HT1080 (cell line): ENCODE measurements at regions not wholly inside any gene's neighbourhood (a gene's known extent, or its start where the extent isn't known, plus 50 kb on each side); places are given as distances from the start of the nearest gene placed in this dataset.
"Not testable (repeated sequence)": the region's sequence is repeated elsewhere in the genome, so short reads cannot be mapped to it uniquely, and the experiment has no call there.

Experiments used
- DNase-seq: peaks from one replicate; pipeline ENCODE4 v3.0.0-alpha.2; 2015; ENCODE audit warnings: low read depth

- no peak for DNase-seq
Observed at GRCh38 chr18:22796113-22796512, 137.0 kb upstream of the RBBP8 start.

GRCh38 chr18:22800551-22800951 is 132.6 kb upstream of the RBBP8 start:
- no peak for DNase-seq

GRCh38 chr18:22813648-22814328 is 119.3 kb upstream of the RBBP8 start:
- DNase-seq, result peak; percentile 20

GRCh38 chr18:22814329-22814703 is 118.8 kb upstream of the RBBP8 start:
- no peak for DNase-seq

GRCh38 chr18:22816266-22817176 is 116.6 kb upstream of the RBBP8 start:
- no peak for DNase-seq

- no peak for DNase-seq
Observed at GRCh38 chr18:22817844-22818243, 115.3 kb upstream of the RBBP8 start.

- DNase-seq, result peak; percentile 94
Observed at GRCh38 chr18:22822024-22822423, 111.1 kb upstream of the RBBP8 start.

GRCh38 chr18:22822841-22823508 is 110.2 kb upstream of the RBBP8 start:
- no peak for DNase-seq

- peak; percentile 62 for DNase-seq
Observed at GRCh38 chr18:22826726-22827125, 106.4 kb upstream of the RBBP8 start.

- no peak for DNase-seq
Observed at GRCh38 chr18:22827216-22827615, 105.9 kb upstream of the RBBP8 start.

GRCh38 chr18:22827741-22828140 is 105.4 kb upstream of the RBBP8 start:
- DNase-seq, result no peak

GRCh38 chr18:22828171-22828570 is 105.0 kb upstream of the RBBP8 start:
- DNase-seq, result peak; percentile 91

GRCh38 chr18:22828583-22828982 is 104.5 kb upstream of the RBBP8 start:
- DNase-seq, result not testable (repeated sequence)

GRCh38 chr18:22829781-22830180 is 103.3 kb upstream of the RBBP8 start:
- no peak for DNase-seq

- DNase-seq, result no peak
Observed at GRCh38 chr18:22830511-22830910, 102.6 kb upstream of the RBBP8 start.

- DNase-seq, result peak; percentile 75
Observed at GRCh38 chr18:22831441-22831904, 101.7 kb upstream of the RBBP8 start.

GRCh38 chr18:22836932-22837331 is 96.2 kb upstream of the RBBP8 start:
- DNase-seq, result no peak

GRCh38 chr18:22838221-22838620 is 94.9 kb upstream of the RBBP8 start:
- DNase-seq, result no peak

- no peak for DNase-seq
Observed at GRCh38 chr18:22838639-22839277, 94.4 kb upstream of the RBBP8 start.

- DNase-seq, result no peak
Observed at GRCh38 chr18:22839340-22839821, 93.7 kb upstream of the RBBP8 start.

- no peak for DNase-seq
Observed at GRCh38 chr18:22840606-22841144, 92.5 kb upstream of the RBBP8 start.
